ENCODE measurements at regions not wholly inside any gene's neighbourhood (a gene's known extent, or its start where the extent isn't known, plus 50 kb on each side); places are given as distances from the start of the nearest gene placed in this dataset.

- Mint-ChIP-seq H3K4me1 (no peaks in the 10 kb centered on the region), H3K36me3 (ENCODE audit: low read depth) (peaks cover 2% of the 10 kb centered on the region), H3K27me3 (peaks cover 26% of the 10 kb centered on the region), H3K27ac (no peak overlapping the region), H3K4me3 (no peak overlapping the region)
- ATAC-seq (no peak), DNase-seq (no peak)
- H3K9me3 ChIP-seq (ENCODE audit: control insufficient read depth, low read length, poor library complexity, severe bottlenecking): no peaks in the 10 kb centered on the region
Measured at GRCh38 chr20:24805456-24806238, 143.4 kb upstream of the CST7 start.

- ATAC-seq: no peak
- Mint-ChIP-seq H3K27ac (no peak overlapping the region), H3K27me3 (peaks cover 22% of the 10 kb centered on the region), H3K36me3 (ENCODE audit: low read depth) (peaks cover 2% of the 10 kb centered on the region), H3K4me3 (no peak overlapping the region), H3K4me1 (no peaks in the 10 kb centered on the region)
- no peak for DNase-seq
- H3K9me3 ChIP-seq (ENCODE audit: control insufficient read depth, low read length, poor library complexity, severe bottlenecking): no peaks in the 10 kb centered on the region
Measured at GRCh38 chr20:24806705-24807676, 142.1 kb upstream of the CST7 start.

- H3K4me3 Mint-ChIP-seq: no peak overlapping the region
- H3K4me1 Mint-ChIP-seq: no peaks in the 10 kb centered on the region
- peaks cover 2% of the 10 kb centered on the region for H3K36me3 Mint-ChIP-seq (ENCODE audit: low read depth)
- no peak for DNase-seq
- no peak overlapping the region for H3K27ac Mint-ChIP-seq
- no peaks in the 10 kb centered on the region for H3K9me3 ChIP-seq (ENCODE audit: control insufficient read depth, low read length, poor library complexity, severe bottlenecking)
- no peak for ATAC-seq
- peaks cover 22% of the 10 kb centered on the region for H3K27me3 Mint-ChIP-seq
Measured at GRCh38 chr20:24808616-24809015, 140.5 kb upstream of the CST7 start.

- Mint-ChIP-seq H3K4me3 (no peak overlapping the region), H3K4me1 (no peaks in the 10 kb centered on the region), H3K27ac (no peak overlapping the region), H3K36me3 (ENCODE audit: low read depth) (peaks cover 2% of the 10 kb centered on the region), H3K27me3 (peaks cover 29% of the 10 kb centered on the region)
- no peaks in the 10 kb centered on the region for H3K9me3 ChIP-seq (ENCODE audit: control insufficient read depth, low read length, poor library complexity, severe bottlenecking)
- DNase-seq (no peak), ATAC-seq (no peak)
Measured at GRCh38 chr20:24809606-24810005, 139.5 kb upstream of the CST7 start.

GRCh38 chr20:24810676-24811407 lies 138.2 kb upstream of the CST7 start:
- H3K4me3 Mint-ChIP-seq: no peak overlapping the region
- H3K27ac Mint-ChIP-seq: no peak overlapping the region
- peaks cover 36% of the 10 kb centered on the region for H3K27me3 Mint-ChIP-seq
- DNase-seq: no peak
- H3K4me1 Mint-ChIP-seq: no peaks in the 10 kb centered on the region
- peaks cover 2% of the 10 kb centered on the region for H3K36me3 Mint-ChIP-seq (ENCODE audit: low read depth)
- H3K9me3 ChIP-seq (ENCODE audit: control insufficient read depth, low read length, poor library complexity, severe bottlenecking): no peaks in the 10 kb centered on the region
- ATAC-seq: no peak

GRCh38 chr20:24812373-24812772 lies 136.7 kb upstream of the CST7 start:
- H3K27ac Mint-ChIP-seq: no peak overlapping the region
- H3K4me1 Mint-ChIP-seq: no peaks in the 10 kb centered on the region
- DNase-seq (no peak), ATAC-seq (no peak)
- H3K36me3 Mint-ChIP-seq (ENCODE audit: low read depth): peaks cover 2% of the 10 kb centered on the region
- no peaks in the 10 kb centered on the region for H3K9me3 ChIP-seq (ENCODE audit: control insufficient read depth, low read length, poor library complexity, severe bottlenecking)
- H3K27me3 Mint-ChIP-seq: peaks cover 46% of the 10 kb centered on the region
- H3K4me3 Mint-ChIP-seq: no peak overlapping the region

- no peak for ATAC-seq
- Mint-ChIP-seq H3K27me3 (peaks cover 47% of the 10 kb centered on the region), H3K27ac (no peak overlapping the region), H3K36me3 (ENCODE audit: low read depth) (peaks cover 2% of the 10 kb centered on the region), H3K4me1 (no peaks in the 10 kb centered on the region), H3K4me3 (no peak overlapping the region)
- H3K9me3 ChIP-seq (ENCODE audit: control insufficient read depth, low read length, poor library complexity, severe bottlenecking): no peaks in the 10 kb centered on the region
- DNase-seq: no peak
Measured at GRCh38 chr20:24813080-24813479, 136.0 kb upstream of the CST7 start.

- H3K27ac Mint-ChIP-seq: no peak overlapping the region
- no peaks in the 10 kb centered on the region for H3K4me1 Mint-ChIP-seq
- H3K27me3 Mint-ChIP-seq: peaks cover 42% of the 10 kb centered on the region
- no peak for DNase-seq
- ATAC-seq: no peak
- H3K36me3 Mint-ChIP-seq (ENCODE audit: low read depth): peaks cover under 1% of the 10 kb centered on the region
- H3K4me3 Mint-ChIP-seq: no peak overlapping the region
- H3K9me3 ChIP-seq (ENCODE audit: control insufficient read depth, low read length, poor library complexity, severe bottlenecking): no peaks in the 10 kb centered on the region
Measured at GRCh38 chr20:24813496-24813895, 135.6 kb upstream of the CST7 start.

- Mint-ChIP-seq H3K36me3 (ENCODE audit: low read depth) (no peaks in the 10 kb centered on the region), H3K4me1 (no peaks in the 10 kb centered on the region), H3K27ac (no peak overlapping the region), H3K27me3 (peaks cover 38% of the 10 kb centered on the region), H3K4me3 (no peak overlapping the region)
- DNase-seq (no peak), ATAC-seq (no peak)
- H3K9me3 ChIP-seq (ENCODE audit: control insufficient read depth, low read length, poor library complexity, severe bottlenecking): no peaks in the 10 kb centered on the region
Measured at GRCh38 chr20:24813936-24814335, 135.1 kb upstream of the CST7 start.

- H3K4me1 Mint-ChIP-seq: no peaks in the 10 kb centered on the region
- H3K27me3 Mint-ChIP-seq: peaks cover 31% of the 10 kb centered on the region
- no peaks in the 10 kb centered on the region for H3K9me3 ChIP-seq (ENCODE audit: control insufficient read depth, low read length, poor library complexity, severe bottlenecking)
- ATAC-seq: no peak
- H3K4me3 Mint-ChIP-seq: no peak overlapping the region
- DNase-seq: no peak
- H3K27ac Mint-ChIP-seq: no peak overlapping the region
- no peaks in the 10 kb centered on the region for H3K36me3 Mint-ChIP-seq (ENCODE audit: low read depth)
Measured at GRCh38 chr20:24814556-24815195, 134.4 kb upstream of the CST7 start.

GRCh38 chr20:24815196-24815815 lies 133.8 kb upstream of the CST7 start:
- no peaks in the 10 kb centered on the region for H3K4me1 Mint-ChIP-seq
- no peak overlapping the region for H3K4me3 Mint-ChIP-seq
- ATAC-seq (no peak), DNase-seq (no peak)
- H3K36me3 Mint-ChIP-seq (ENCODE audit: low read depth): no peaks in the 10 kb centered on the region
- H3K27me3 Mint-ChIP-seq: peaks cover 26% of the 10 kb centered on the region
- no peak overlapping the region for H3K27ac Mint-ChIP-seq
- H3K9me3 ChIP-seq (ENCODE audit: control insufficient read depth, low read length, poor library complexity, severe bottlenecking): no peaks in the 10 kb centered on the region

GRCh38 chr20:24815931-24816330 lies 133.1 kb upstream of the CST7 start:
- DNase-seq (no peak), ATAC-seq (no peak)
- no peak overlapping the region for H3K27ac Mint-ChIP-seq
- H3K27me3 Mint-ChIP-seq: peaks cover 26% of the 10 kb centered on the region
- H3K36me3 Mint-ChIP-seq (ENCODE audit: low read depth): no peaks in the 10 kb centered on the region
- H3K4me1 Mint-ChIP-seq: no peaks in the 10 kb centered on the region
- no peak overlapping the region for H3K4me3 Mint-ChIP-seq
- no peaks in the 10 kb centered on the region for H3K9me3 ChIP-seq (ENCODE audit: control insufficient read depth, low read length, poor library complexity, severe bottlenecking)
